ENCODE measurements at regions not wholly inside any gene's neighbourhood (a gene's known extent, or its start where the extent isn't known, plus 50 kb on each side); places are given as distances from the start of the nearest gene placed in this dataset.

DNA sequence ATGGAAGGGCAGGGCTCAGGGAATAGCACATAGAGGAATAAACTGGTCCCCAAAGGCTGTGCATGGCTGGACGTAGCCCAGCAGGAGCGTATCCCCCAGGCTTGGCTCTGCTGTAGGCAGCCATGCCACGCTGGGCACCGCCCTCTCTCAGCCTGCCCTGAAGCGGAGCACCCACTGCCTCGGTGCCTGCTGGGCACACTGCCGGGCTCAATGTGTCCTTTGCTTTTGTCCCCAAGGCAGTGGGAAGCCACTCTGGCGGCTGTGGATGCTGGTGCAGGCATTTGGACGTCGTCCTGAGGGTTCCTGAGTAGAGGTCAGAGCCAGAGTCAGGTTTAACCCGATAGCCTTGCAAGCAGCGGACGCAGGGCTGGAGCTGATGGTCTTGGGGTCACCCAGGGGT lies 141.0 kb downstream of the ENGASE start:
- Histone ChIP-seq H4K20me1 (ENCODE audit: low read length) (no peaks in the 10 kb centered on the region), H3K36me3 (ENCODE audit: low read depth, low read length) (no peaks in the 10 kb centered on the region), H3K9me3 (ENCODE audit: low read length) (no peaks in the 10 kb centered on the region), H3F3A (ENCODE audit: low read length, unreplicated experiment) (no peaks in the 10 kb centered on the region), H3K27ac (ENCODE audit: low read length) (no peak overlapping the region), H2AFZ (ENCODE audit: low read length) (no peak overlapping the region), H3K27me3 (ENCODE audit: low read length) (peaks cover 96% of the 10 kb centered on the region), H3K4me3 (ENCODE audit: low read length) (no peak overlapping the region), H3K79me2 (ENCODE audit: low read length) (no peaks in the 10 kb centered on the region), H3K9ac (ENCODE audit: low read length) (no peak overlapping the region), H3K4me1 (ENCODE audit: insufficient read depth, low read length) (no peaks in the 10 kb centered on the region), H3K4me2 (ENCODE audit: low read length) (no peak overlapping the region), H3K9me2 (replicated peaks; ENCODE audit: low read length) (no peaks in the 10 kb centered on the region)
- no TSS peak for BruUV-seq (replicated peaks)
- DNase-seq = no peak
- ATAC-seq = no peak
- ChIA-PET POLR2A (ENCODE audit: unreplicated experiment) (no interaction called here), CTCF (no interaction called here)
- intact Hi-C loops (cut with micrococcal nuclease) = no loop called here
- TF ChIP-seq EZH2 (IDR thresholded peaks at IDR 0.05; ENCODE audit: low read length, unreplicated experiment) (no peak), EZH2phosphoT487 (IDR thresholded peaks at IDR 0.05; ENCODE audit: borderline replicate concordance, low read length) (no peak)
- TF ChIP-seq, protein P1, sequence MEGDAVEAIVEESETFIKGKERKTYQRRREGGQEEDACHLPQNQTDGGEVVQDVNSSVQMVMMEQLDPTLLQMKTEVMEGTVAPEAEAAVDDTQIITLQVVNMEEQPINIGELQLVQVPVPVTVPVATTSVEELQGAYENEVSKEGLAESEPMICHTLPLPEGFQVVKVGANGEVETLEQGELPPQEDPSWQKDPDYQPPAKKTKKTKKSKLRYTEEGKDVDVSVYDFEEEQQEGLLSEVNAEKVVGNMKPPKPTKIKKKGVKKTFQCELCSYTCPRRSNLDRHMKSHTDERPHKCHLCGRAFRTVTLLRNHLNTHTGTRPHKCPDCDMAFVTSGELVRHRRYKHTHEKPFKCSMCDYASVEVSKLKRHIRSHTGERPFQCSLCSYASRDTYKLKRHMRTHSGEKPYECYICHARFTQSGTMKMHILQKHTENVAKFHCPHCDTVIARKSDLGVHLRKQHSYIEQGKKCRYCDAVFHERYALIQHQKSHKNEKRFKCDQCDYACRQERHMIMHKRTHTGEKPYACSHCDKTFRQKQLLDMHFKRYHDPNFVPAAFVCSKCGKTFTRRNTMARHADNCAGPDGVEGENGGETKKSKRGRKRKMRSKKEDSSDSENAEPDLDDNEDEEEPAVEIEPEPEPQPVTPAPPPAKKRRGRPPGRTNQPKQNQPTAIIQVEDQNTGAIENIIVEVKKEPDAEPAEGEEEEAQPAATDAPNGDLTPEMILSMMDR (conservative IDR thresholded peaks at IDR 0.05; ENCODE audit: low read depth, low read length) = no peak

DNA sequence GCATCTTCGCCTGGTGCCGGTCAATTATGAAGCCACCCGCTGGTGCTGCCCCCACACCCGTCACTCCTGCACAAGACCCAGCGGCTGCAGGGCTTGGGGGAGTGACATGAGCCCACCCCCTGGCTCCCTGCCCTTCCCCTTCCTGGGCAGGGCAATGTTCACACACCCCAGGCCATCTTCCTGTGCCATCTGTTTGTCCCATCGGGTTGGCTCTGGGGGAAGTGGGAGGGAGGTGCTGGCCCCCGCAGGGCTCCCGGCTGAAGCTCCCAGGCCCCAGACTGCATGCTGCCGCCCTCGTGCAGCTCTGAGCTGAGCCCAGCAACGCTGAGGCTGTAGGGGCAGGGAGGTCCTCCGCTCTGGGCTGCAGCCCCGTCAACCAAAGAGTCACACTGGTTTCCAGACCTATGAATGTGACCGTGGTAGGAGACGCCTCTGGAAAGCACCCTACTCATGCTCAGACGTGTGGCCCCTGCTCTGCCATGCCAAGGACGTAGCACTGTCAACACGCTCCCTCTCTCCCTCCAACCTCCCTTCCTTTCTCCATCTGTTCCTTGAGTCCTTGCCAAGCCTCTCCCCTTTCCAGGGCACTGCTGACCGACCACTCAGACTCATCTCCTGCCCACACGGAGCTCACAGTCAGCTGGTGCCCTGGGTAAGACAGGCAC lies 140.4 kb downstream of the ENGASE start:
- Histone ChIP-seq H3K9me2 (replicated peaks; ENCODE audit: low read length) (no peaks in the 10 kb centered on the region), H3K27me3 (ENCODE audit: low read length) (peaks cover 96% of the 10 kb centered on the region), H3K36me3 (ENCODE audit: low read depth, low read length) (no peaks in the 10 kb centered on the region), H3K9ac (ENCODE audit: low read length) (no peak overlapping the region), H4K20me1 (ENCODE audit: low read length) (no peaks in the 10 kb centered on the region), H3K4me2 (ENCODE audit: low read length) (no peak overlapping the region), H3K27ac (ENCODE audit: low read length) (no peak overlapping the region), H3K4me1 (ENCODE audit: insufficient read depth, low read length) (no peaks in the 10 kb centered on the region), H3K9me3 (ENCODE audit: low read length) (no peaks in the 10 kb centered on the region), H3K4me3 (ENCODE audit: low read length) (no peak overlapping the region), H3K79me2 (ENCODE audit: low read length) (no peaks in the 10 kb centered on the region), H2AFZ (ENCODE audit: low read length) (no peak overlapping the region), H3F3A (ENCODE audit: low read length, unreplicated experiment) (no peaks in the 10 kb centered on the region)
- DNase-seq (no peak), ATAC-seq (no peak)
- TF ChIP-seq EZH2phosphoT487 (IDR thresholded peaks at IDR 0.05; ENCODE audit: borderline replicate concordance, low read length) (no peak), EZH2 (IDR thresholded peaks at IDR 0.05; ENCODE audit: low read length, unreplicated experiment) (no peak)
- TF ChIP-seq, protein P1 (conservative IDR thresholded peaks at IDR 0.05; ENCODE audit: low read depth, low read length) = no peak
- POLR2A ChIA-PET (ENCODE audit: unreplicated experiment) = no interaction called here
- intact Hi-C loops (cut with micrococcal nuclease) = no loop called here
- CTCF ChIA-PET = no interaction called here
- no TSS peak for BruUV-seq (replicated peaks)

DNA sequence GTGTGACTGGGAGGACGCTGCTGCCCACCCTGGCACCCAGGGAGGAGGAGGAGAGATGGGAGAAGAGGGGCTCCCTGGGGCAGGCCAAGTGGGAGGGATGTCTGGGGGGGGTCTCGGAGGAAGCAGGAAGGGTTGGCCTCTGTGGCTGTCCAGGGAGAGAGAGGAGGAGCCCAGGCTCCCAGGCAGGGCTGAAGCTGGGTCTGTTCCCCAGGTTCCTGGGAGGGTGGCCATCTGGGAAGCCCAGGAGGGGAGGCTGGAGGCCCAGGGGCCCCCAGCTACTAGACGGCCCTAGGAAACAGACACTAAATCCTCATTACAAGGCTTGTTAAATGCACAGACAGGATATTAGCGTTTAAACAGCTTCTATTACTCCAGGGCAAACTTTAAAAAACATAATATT lies 139.8 kb downstream of the ENGASE start:
- Histone ChIP-seq H3K27ac (ENCODE audit: low read length) (no peak overlapping the region), H3K9ac (ENCODE audit: low read length) (no peak overlapping the region), H3K9me3 (ENCODE audit: low read length) (no peaks in the 10 kb centered on the region), H3F3A (ENCODE audit: low read length, unreplicated experiment) (no peaks in the 10 kb centered on the region), H3K27me3 (ENCODE audit: low read length) (peaks cover 98% of the 10 kb centered on the region), H4K20me1 (ENCODE audit: low read length) (no peaks in the 10 kb centered on the region), H3K36me3 (ENCODE audit: low read depth, low read length) (no peaks in the 10 kb centered on the region), H3K4me1 (ENCODE audit: insufficient read depth, low read length) (no peaks in the 10 kb centered on the region), H3K9me2 (replicated peaks; ENCODE audit: low read length) (no peaks in the 10 kb centered on the region), H2AFZ (ENCODE audit: low read length) (no peak overlapping the region), H3K4me3 (ENCODE audit: low read length) (no peak overlapping the region), H3K79me2 (ENCODE audit: low read length) (no peaks in the 10 kb centered on the region), H3K4me2 (ENCODE audit: low read length) (no peak overlapping the region)
- TF ChIP-seq EZH2 (IDR thresholded peaks at IDR 0.05; ENCODE audit: low read length, unreplicated experiment) = no peak
- TF ChIP-seq EZH2phosphoT487 (IDR thresholded peaks at IDR 0.05; ENCODE audit: borderline replicate concordance, low read length) = no peak
- TF ChIP-seq, protein P1 (conservative IDR thresholded peaks at IDR 0.05; ENCODE audit: low read depth, low read length) = no peak
- ChIA-PET CTCF (no interaction called here), POLR2A (ENCODE audit: unreplicated experiment) (no interaction called here)
- BruUV-seq (replicated peaks) = no TSS peak
- no peak for ATAC-seq
- intact Hi-C loops (cut with micrococcal nuclease) = no loop called here
- no peak for DNase-seq
